AG09319 (cell line): ENCODE measurements at regions not wholly inside any gene's neighbourhood (a gene's known extent, or its start where the extent isn't known, plus 50 kb on each side); places are given as distances from the start of the nearest gene placed in this dataset.

Source experiments
- DNase-seq: peaks from one replicate; pipeline ENCODE4 v3.0.0-alpha.2; 2010; ENCODE audit warnings: low read depth; ENCODE audit errors: extremely low read depth
- CTCF ChIP-seq: IDR thresholded peaks from 2 replicates; pipeline ENCODE4 v1.5.1; 2011; ENCODE audit warnings: low read depth, mild to moderate bottlenecking, inconsistent platforms, low read length, moderate library complexity

- TF ChIP-seq CTCF, result no peak
- no peak for DNase-seq
These were observed 119.0 kb upstream of the CELF4 start for GRCh38 chr18:37684590-37684989.

GRCh38 chr18:37684183-37684582 is 118.6 kb upstream of the CELF4 start:
- no peak for TF ChIP-seq CTCF
- DNase-seq, result no peak

- DNase-seq, result no peak
- TF ChIP-seq CTCF, result no peak
These were observed 115.3 kb upstream of the CELF4 start for GRCh38 chr18:37680911-37681310.

- no peak for DNase-seq
- TF ChIP-seq CTCF, result no peak
These were observed 110.7 kb upstream of the CELF4 start for GRCh38 chr18:37676276-37676675.

GRCh38 chr18:37675699-37676098 is 110.1 kb upstream of the CELF4 start:
- TF ChIP-seq CTCF, result no peak
- no peak for DNase-seq

GRCh38 chr18:37674570-37674969 is 109.0 kb upstream of the CELF4 start:
- DNase-seq, result no peak

GRCh38 chr18:37673671-37674070 is 108.1 kb upstream of the CELF4 start:
- no peak for TF ChIP-seq CTCF

More at GRCh38 chr18:37674570-37674969, 109.0 kb upstream of the CELF4 start:
- no peak for TF ChIP-seq CTCF

More at GRCh38 chr18:37673671-37674070, 108.1 kb upstream of the CELF4 start:
- no peak for DNase-seq
